ENCODE measurements at regions not wholly inside any gene's neighbourhood (a gene's known extent, or its start where the extent isn't known, plus 50 kb on each side); places are given as distances from the start of the nearest gene placed in this dataset.
"Not testable (repeated sequence)": the region's sequence is repeated elsewhere in the genome, so short reads cannot be mapped to it uniquely, and the experiment has no call there.

DNA sequence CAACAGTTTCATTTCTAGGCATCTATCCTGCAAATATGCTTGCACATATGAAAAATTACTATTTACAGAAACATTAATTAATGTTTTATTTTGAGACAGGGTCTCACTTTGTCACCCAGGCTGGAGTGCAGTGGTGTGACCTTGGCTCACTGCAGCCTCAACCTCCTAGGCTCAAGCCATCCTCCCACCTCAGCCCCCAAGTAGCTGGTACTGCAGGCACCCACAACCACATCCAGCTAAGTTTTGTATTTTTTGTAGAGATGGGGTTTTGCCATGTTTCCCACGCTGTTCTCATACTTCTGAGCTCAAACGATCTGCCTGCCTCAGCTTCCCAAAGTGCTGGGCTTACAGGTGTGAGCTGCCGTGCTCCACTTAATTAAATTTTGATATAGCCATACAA is 86.2 kb upstream of the CCND2 start:
- not testable (repeated sequence) for TF ChIP-seq CTCF (conservative IDR thresholded peaks at IDR 0.05); EZH2 (IDR thresholded peaks at IDR 0.05; ENCODE audit: low read depth)

Measured in PC-9 (cell line).